Omental fat pad (tissue), 3 donors: ENCODE measurements at regions not wholly inside any gene's neighbourhood (a gene's known extent, or its start where the extent isn't known, plus 50 kb on each side); places are given as distances from the start of the nearest gene placed in this dataset.

Experiments used
- ATAC-seq: fragments of 150-250 bp; one replicate; pipeline ENCODE4 v1.9.1; 2016; ENCODE audit warnings: mild to moderate bottlenecking, moderate library complexity; ENCODE audit not compliant: low FRiP score
- DNase-seq: peaks from one replicate; pipeline ENCODE4 v3.0.0-alpha.2; 2019; ENCODE audit warnings: low spot score
- CTCF ChIP-seq, 3 donors: fragments of 450-650 bp; IDR thresholded peaks; one replicate each; pipeline ENCODE4 v1.5.1; 2016 to 2017; ENCODE audit warnings: antibody characterized with exemption in 3 of 3, mild to moderate bottlenecking in 3 of 3, moderate library complexity in 2 of 3

GRCh38 chr1:173427146-173428054 is 49.7 kb upstream of the PRDX6 start:
- no peak for TF ChIP-seq CTCF (IDR thresholded peaks at IDR 0.05)
- DNase-seq (no peak), ATAC-seq (no peak)
